GM19023 (cell line): ENCODE measurements at regions not wholly inside any gene's neighbourhood (a gene's known extent, or its start where the extent isn't known, plus 50 kb on each side); places are given as distances from the start of the nearest gene placed in this dataset.

Experiments used
- ATAC-seq: cut with Tn5 transposase; IDR thresholded peaks from one replicate; pipeline ENCODE4 v1.9.1; 2021; ENCODE audit warnings: mild to moderate bottlenecking, moderate library complexity; ENCODE audit not compliant: unreplicated experiment

GRCh38 chr1:238596703-238597102, 706.0 kb upstream of the ZP4 start:
- no peak for ATAC-seq

DNA sequence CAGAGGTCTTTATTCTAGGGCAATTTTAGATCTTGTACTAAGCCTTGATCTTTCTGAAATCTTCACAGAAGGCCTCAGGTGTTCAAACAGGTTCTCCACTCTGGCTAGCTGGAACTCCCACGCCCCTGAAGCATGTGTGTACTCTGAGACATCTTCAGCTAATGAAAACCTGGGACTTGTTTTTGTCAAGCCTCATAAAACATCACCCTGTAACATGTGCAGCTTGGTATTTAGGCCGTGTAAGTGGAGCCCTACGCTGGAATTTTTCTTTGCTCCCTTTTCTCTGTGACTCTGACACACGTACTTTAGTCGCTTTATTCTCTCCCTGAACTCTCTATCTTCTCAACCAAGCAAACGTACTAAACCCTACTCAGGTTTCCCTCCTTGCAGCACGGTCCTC, 701.9 kb upstream of the ZP4 start:
- no peak for ATAC-seq

- no peak for ATAC-seq
These were observed 699.2 kb upstream of the ZP4 start for GRCh38 chr1:238589843-238590435.

DNA sequence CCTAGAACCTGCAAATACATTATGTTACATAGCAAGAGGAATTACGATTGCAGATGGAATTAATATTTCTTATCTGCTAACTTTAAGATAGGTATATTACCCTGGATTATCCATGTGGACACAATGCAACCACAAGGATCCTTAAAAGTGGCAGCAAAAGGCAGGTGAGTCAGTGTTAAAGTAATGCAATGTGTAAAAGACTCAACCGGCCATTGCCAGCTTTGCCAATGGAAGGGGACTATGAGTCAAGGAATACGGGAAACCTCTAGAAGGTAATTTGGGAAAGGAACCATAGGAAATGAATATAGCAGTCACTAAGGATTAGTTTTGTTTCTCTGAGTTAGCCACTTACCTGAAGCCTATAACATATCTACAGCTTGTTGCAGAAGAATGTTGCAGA, 692.1 kb upstream of the ZP4 start:
- no peak for ATAC-seq

DNA sequence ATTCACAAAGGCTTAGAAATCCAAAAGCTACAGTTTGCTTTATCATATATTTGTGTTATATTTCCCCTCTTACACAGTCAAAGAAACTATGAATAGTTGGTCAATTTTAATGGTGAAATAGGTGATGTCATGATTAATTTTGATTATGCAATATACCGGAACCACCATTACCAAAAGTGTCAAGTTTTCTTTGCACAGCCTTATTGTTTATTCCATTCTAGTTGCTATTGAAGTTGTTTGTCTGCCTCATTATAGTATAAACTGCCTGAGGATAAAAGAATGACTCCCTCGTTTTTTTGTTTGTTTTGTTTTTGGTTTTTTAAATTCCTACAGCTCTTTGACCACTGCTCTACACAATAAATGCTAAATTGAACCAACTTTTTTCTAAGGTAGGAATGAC, 690.6 kb upstream of the ZP4 start:
- ATAC-seq = no peak

- ATAC-seq = no peak
These were observed 678.0 kb upstream of the ZP4 start for GRCh38 chr1:238568735-238569134.

GRCh38 chr1:238562341-238562740, 671.6 kb upstream of the ZP4 start:
- ATAC-seq = no peak

DNA sequence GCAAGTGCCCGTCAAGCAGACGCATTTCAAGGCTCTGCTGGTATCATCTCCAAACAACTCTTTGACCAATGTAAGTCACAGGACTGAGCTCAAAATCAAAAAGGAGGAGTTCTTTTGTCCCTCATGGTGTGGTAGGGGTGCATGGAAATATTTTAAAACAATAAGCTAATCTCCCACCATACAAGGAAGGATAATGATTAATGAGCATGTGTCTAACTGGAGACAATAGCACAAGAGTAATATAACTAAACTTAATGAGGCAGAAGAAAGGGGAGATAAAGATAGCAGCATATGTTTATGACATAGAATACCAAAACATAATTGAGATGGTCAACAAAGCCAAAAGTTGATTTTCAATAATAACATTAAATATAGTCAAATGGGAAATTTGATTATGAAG, 668.0 kb upstream of the ZP4 start:
- no peak for ATAC-seq

GRCh38 chr1:238558156-238558555, 667.4 kb upstream of the ZP4 start:
- no peak for ATAC-seq

- no peak for ATAC-seq
These were observed 661.5 kb upstream of the ZP4 start for GRCh38 chr1:238552271-238552670.

DNA sequence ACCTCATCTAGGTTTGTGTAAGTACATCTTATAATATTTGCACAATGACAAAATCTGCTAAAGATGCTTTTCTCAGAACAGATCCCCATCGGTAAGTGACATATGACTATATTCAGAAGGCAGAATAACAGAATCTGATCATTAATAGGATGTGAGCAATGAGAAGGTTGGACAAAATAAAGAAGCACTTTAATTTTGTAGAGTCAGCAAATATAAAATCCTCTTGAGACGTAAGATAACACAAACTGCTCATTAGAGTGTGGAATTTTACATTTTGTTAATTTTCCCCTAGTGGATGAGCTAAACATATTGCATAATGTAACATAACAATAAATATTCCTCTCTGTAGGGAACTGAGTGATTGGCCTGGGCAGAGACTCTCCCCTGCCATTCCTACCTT, 658.4 kb upstream of the ZP4 start:
- ATAC-seq = no peak

DNA sequence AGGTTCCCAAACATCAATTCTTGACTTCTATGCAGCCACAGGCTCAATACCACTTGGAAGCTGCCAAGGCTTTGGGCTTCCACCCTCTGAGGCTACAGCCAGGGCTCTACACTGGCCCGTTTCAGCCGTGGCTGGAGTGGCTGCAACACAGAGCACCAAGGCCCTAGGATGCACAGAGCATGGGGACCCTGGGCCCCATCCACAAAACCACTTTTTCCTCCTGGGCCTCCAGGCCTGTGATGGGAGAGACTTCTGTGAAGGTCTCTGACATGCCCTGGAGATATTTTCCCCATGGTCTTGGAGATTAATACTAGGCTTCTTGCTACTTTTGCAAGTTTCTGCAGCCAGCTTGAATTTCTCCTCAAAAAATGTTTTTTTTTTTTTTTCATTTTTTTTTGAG, 655.4 kb upstream of the ZP4 start:
- no peak for ATAC-seq

GRCh38 chr1:238537641-238538040, 646.9 kb upstream of the ZP4 start:
- ATAC-seq = no peak

GRCh38 chr1:238530209-238530851, 639.6 kb upstream of the ZP4 start:
- no peak for ATAC-seq

GRCh38 chr1:238517711-238518110, 627.0 kb upstream of the ZP4 start:
- no peak for ATAC-seq

DNA sequence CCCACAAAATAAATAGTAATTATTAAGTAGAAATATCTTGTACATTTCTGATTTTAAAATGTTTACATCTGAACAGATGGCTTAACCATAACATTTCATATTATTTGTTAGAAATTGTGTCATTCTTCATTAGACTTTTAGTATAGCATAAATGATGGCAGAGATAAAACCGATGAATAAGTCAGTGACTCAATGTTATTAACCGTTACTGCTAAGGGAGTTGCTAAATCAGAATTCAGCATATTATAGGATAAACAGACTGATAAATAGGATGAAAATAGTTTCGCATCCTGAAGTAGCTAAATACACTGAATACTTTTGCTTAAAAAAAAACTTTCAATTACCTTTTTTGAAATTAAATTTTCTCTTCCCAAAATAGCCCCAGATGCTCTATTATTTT, 610.6 kb upstream of the ZP4 start:
- no peak for ATAC-seq

GRCh38 chr1:238499021-238499420, 608.3 kb upstream of the ZP4 start:
- no peak for ATAC-seq

GRCh38 chr1:238492271-238492670, 601.5 kb upstream of the ZP4 start:
- ATAC-seq = no peak

DNA sequence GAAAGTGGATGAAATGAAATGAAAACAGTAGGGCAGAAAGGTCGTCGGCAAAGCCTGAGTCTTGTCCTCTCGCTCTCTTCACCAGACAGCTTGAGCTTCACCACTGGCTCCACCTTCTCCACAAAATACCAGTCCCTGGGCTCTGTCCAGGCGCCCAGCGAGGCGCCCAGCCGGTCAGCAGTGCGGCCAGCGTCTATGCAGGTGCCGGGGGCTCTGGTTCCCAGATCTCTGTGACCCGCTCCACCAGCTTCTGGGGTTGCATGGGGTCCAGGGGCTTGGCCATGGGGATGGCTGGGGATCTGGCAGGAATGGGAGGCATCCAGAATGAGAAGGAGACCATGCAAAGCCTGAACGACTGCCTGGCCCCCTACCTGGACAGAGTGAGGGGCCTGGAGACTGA, 600.5 kb upstream of the ZP4 start:
- ATAC-seq = no peak

- no peak for ATAC-seq
These were observed 598.3 kb upstream of the ZP4 start for GRCh38 chr1:238489006-238489405.

- no peak for ATAC-seq
These were observed 597.7 kb upstream of the ZP4 start for GRCh38 chr1:238488401-238488800.

GRCh38 chr1:238487931-238488330, 597.2 kb upstream of the ZP4 start:
- ATAC-seq = no peak

- ATAC-seq = no peak
These were observed 595.1 kb upstream of the ZP4 start for GRCh38 chr1:238485912-238486209.
